Testis (tissue), 2 donors: ENCODE measurements at regions not wholly inside any gene's neighbourhood (a gene's known extent, or its start where the extent isn't known, plus 50 kb on each side); places are given as distances from the start of the nearest gene placed in this dataset.

Experiments
- DNase-seq: peaks from one replicate; pipeline ENCODE4 v3.0.0-alpha.2; 2019
- H3K27ac ChIP-seq, 2 donors: fragments of 200-600 bp; sonication (generic); one replicate each; pipeline ENCODE4 v1.5.1; 2019
- H3K27me3 ChIP-seq: fragments of 200-600 bp; sonication (generic); one replicate; pipeline ENCODE4 v1.5.1; 2019
- H3K36me3 ChIP-seq: fragments of 200-600 bp; sonication (generic); one replicate; pipeline ENCODE4 v1.5.1; 2017; ENCODE audit warnings: low read depth; ENCODE audit errors: missing control alignments
- H3K4me1 ChIP-seq: fragments of 200-600 bp; sonication (generic); one replicate; pipeline ENCODE4 v1.5.1; 2019
- H3K4me3 ChIP-seq, 2 donors: fragments of 200-600 bp; sonication (generic); one replicate each; pipeline ENCODE4 v1.5.1; 2017 to 2019
- H3K9me3 ChIP-seq: fragments of 200-600 bp; sonication (generic); one replicate; pipeline ENCODE4 v1.5.1; 2017
- POLR2A ChIP-seq: fragments of 450-650 bp; IDR thresholded peaks from one replicate; pipeline ENCODE4 v1.6.1; 2017; ENCODE audit warnings: antibody characterized with exemption, mild to moderate bottlenecking, moderate library complexity
- WGBS, 2 donors: methylation state at CpG; one replicate each; pipeline ENCODE4 v1.1.5; 2018; 5-methylcytosine and 5-hydroxymethylcytosine counted together
- intact Hi-C: fragments of 100-400 bp; cut with DNase I; formaldehyde crosslinking; loops from one replicate; pipeline ENCODE4 v1.15.1; 2023; ENCODE audit warnings: low total_unique reads
- TF ChIP-seq, protein P1 (sequence below), 3 experiments: fragments of 450-650 bp in 2 of 3; fragments of 200-600 bp in 1 of 3; sonication (generic) in 1 of 3; IDR thresholded peaks; one replicate each; pipeline ENCODE4 v1.5.1; 2016 to 2019; ENCODE audit warnings: antibody characterized with exemption in 3 of 3, mild to moderate bottlenecking in 2 of 3, moderate library complexity in 1 of 3

DNA sequence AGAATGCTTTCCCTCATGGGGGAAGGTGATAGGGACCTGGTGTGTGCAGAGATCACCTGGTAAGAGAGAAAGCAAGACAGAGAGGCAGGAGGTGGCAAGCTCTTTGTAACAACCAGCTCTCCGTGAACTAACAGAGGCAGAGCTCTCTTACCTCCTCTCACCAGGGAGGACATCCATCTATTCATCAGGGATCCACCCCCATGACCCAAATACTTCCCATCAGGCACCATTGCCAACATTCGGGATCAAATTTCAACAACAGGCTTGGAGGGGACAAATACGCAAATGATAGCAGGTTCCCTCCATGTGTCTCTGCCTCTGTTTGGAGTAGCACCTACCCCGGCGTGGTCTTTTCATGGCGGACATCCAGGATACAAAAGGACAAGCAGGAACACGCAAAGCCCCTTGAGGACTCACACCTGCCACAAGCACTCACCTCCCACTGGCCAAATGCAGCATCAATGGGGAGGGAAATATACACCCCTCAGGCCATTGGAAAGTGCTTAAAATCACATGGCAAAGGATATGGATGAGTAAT is 431.2 kb upstream of the AUTS2 start:
- Histone ChIP-seq H3K4me1 (no peaks in the 10 kb centered on the region), H3K36me3 (no peaks in the 10 kb centered on the region), H3K9me3 (no peaks in the 10 kb centered on the region), H3K27me3 (no peaks in the 10 kb centered on the region), H3K27ac (no peak overlapping the region), H3K4me3 (no peak overlapping the region)
- DNase-seq = no peak
- no peak for TF ChIP-seq POLR2A
- TF ChIP-seq, protein P1, sequence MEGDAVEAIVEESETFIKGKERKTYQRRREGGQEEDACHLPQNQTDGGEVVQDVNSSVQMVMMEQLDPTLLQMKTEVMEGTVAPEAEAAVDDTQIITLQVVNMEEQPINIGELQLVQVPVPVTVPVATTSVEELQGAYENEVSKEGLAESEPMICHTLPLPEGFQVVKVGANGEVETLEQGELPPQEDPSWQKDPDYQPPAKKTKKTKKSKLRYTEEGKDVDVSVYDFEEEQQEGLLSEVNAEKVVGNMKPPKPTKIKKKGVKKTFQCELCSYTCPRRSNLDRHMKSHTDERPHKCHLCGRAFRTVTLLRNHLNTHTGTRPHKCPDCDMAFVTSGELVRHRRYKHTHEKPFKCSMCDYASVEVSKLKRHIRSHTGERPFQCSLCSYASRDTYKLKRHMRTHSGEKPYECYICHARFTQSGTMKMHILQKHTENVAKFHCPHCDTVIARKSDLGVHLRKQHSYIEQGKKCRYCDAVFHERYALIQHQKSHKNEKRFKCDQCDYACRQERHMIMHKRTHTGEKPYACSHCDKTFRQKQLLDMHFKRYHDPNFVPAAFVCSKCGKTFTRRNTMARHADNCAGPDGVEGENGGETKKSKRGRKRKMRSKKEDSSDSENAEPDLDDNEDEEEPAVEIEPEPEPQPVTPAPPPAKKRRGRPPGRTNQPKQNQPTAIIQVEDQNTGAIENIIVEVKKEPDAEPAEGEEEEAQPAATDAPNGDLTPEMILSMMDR (IDR thresholded peaks at IDR 0.05) = no peak
- 79 to 90% methylated on average over 6 to 7 of the region's 7 CpGs for WGBS, 2 donors
- intact Hi-C loops = no loop called here

DNA sequence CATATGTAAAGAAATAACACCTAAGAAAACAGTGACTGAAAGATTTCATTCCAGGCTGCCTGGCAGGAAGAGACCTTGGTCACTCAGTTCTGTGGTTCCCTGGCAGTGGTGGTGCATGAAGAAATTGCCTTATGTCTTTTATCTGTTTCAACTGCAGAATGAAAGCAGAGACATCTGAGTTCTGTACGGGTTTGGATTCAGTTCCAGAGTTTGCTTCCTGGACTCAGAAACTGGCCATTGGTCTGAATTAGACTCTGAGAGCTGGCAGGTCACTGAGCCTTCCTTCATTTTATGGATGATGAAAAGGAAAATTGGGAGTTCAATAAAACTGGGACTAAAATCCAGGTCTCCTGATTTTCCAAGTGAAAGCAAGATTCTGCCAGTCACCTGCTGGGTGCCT is 428.9 kb upstream of the AUTS2 start:
- Histone ChIP-seq H3K36me3 (no peaks in the 10 kb centered on the region), H3K9me3 (no peaks in the 10 kb centered on the region), H3K27me3 (no peaks in the 10 kb centered on the region), H3K4me1 (no peaks in the 10 kb centered on the region), H3K27ac (no peak overlapping the region), H3K4me3 (no peak overlapping the region)
- intact Hi-C loops = no loop called here
- no peak for DNase-seq
- TF ChIP-seq, protein P1 (IDR thresholded peaks at IDR 0.05) = no peak
- no peak for TF ChIP-seq POLR2A
- WGBS, 2 donors = 52 to 66% methylated on average over 1 of the region's 1 CpG

DNA sequence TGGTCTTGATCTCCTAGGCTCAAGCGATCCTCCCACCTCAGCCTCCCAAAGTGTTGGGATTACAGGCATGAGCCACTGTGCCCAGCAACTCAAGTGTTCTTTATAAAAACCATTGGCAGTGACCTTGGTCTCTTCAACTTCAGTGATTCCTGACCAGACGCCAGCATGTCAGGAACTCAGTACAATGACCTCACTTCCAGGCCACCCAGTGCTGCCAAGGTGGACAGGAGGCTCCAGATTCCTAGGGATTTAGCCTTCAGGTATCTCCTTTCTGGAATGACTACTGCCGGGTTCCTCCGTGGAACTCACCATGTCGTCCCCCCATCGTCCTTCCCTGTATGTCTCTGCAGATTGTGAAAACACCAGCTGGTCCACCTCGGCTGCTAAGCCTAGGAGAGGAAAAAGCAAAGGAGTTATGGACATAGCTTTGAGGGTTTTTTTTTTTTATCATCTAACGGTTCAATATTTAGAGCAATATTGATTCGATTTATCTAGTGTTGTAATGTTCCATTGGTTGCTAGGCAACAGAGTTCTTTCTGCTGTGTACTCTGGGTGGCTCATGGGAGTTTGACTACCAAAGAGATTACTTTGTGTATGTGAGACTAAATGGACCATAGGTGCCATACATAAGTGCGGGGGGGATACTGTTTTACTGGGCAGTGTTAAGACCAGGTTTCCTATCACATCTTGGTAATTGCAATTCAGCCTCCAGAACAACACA is 425.8 kb upstream of the AUTS2 start:
- Histone ChIP-seq H3K36me3 (no peaks in the 10 kb centered on the region), H3K27me3 (no peaks in the 10 kb centered on the region), H3K27ac (no peak overlapping the region), H3K4me1 (no peaks in the 10 kb centered on the region), H3K9me3 (no peaks in the 10 kb centered on the region), H3K4me3 (no peak overlapping the region)
- TF ChIP-seq POLR2A = no peak
- TF ChIP-seq, protein P1 (IDR thresholded peaks at IDR 0.05) = no peak
- intact Hi-C loops = no loop called here
- DNase-seq = no peak
- WGBS, 2 donors = 83 to 89% methylated on average over 10 of the region's 10 CpGs

DNA sequence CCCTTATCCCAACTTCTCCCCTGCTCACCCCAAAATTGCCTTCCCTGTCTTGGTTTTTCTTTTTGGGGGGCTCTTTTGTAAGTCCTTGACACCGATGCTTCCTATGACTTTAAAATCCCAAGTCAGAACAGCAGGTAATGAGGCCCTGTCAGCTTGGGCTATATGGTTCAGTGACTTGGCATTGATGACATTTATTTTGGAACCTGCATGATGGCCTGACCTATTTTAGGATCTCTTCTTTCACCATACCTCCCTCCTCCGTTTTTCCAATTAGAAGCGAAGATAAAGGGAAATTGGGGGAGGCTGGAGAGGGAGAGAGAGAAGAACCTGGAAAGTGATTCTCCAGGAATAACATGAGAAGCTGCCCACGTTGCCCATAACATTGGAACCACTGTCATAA is 424.9 kb upstream of the AUTS2 start:
- no peak overlapping the region for H3K4me3 ChIP-seq
- no peak overlapping the region for H3K27ac ChIP-seq
- no peaks in the 10 kb centered on the region for H3K9me3 ChIP-seq
- DNase-seq = no peak
- no peaks in the 10 kb centered on the region for H3K4me1 ChIP-seq
- H3K36me3 ChIP-seq = no peaks in the 10 kb centered on the region
- 85 to 92% methylated on average over 4 of the region's 4 CpGs for WGBS, 2 donors
- H3K27me3 ChIP-seq = no peaks in the 10 kb centered on the region
- intact Hi-C loops = no loop called here
- TF ChIP-seq, protein P1 (IDR thresholded peaks at IDR 0.05) = no peak
- TF ChIP-seq POLR2A = no peak

DNA sequence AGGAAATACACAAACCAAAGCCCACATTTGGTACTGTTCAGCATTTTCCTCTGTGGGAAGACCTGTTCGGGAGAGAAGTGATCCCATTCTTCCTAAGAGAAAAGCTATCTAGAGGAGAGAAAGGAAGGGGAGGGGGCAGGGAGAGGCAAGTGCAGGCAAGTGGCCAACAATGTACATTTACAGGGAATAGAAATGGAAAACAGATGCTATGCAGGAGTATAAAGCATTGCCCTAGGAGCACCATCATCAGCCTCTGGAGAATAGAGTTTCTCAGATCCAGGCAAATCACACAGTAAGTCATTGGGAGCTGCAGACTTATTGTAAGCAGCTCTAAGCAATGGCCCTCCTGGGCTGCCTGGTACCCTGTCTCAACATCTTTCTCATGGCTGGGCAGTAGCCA is 424.4 kb upstream of the AUTS2 start:
- Histone ChIP-seq H3K36me3 (no peaks in the 10 kb centered on the region), H3K27me3 (no peaks in the 10 kb centered on the region), H3K9me3 (no peaks in the 10 kb centered on the region), H3K4me1 (no peaks in the 10 kb centered on the region), H3K27ac (no peak overlapping the region), H3K4me3 (no peak overlapping the region)
- DNase-seq = no peak
- TF ChIP-seq POLR2A = no peak
- TF ChIP-seq, protein P1 (IDR thresholded peaks at IDR 0.05) = no peak
- WGBS, 2 donors = 57 to 85% methylated on average over 1 of the region's 1 CpG
- intact Hi-C loops = no loop called here
